ENCODE measurements at regions not wholly inside any gene's neighbourhood (a gene's known extent, or its start where the extent isn't known, plus 50 kb on each side); places are given as distances from the start of the nearest gene placed in this dataset.

DNA sequence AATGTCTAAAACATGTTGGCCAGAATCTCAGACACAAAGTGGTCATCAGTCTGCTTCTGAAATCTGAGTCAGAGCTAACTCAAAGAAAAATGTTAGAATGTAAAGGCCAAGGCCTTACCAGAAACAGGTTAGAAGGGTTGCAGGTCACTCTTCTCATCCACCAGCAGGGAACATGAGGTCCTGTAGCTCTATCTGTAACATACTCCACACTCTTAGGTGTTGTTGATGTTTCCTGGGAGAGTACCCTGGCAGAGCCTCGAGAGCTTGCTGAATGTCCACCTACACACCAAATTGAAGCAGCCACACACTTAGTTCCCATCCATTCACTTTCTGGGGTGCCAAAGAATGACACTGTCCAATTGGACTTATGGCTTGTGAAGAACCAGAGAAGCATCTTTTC lies 76.6 kb upstream of the INPP4B start:
- DNase-seq (ENCODE audit: extremely low read depth, low read depth): no peak
- TF ChIP-seq, protein P1, sequence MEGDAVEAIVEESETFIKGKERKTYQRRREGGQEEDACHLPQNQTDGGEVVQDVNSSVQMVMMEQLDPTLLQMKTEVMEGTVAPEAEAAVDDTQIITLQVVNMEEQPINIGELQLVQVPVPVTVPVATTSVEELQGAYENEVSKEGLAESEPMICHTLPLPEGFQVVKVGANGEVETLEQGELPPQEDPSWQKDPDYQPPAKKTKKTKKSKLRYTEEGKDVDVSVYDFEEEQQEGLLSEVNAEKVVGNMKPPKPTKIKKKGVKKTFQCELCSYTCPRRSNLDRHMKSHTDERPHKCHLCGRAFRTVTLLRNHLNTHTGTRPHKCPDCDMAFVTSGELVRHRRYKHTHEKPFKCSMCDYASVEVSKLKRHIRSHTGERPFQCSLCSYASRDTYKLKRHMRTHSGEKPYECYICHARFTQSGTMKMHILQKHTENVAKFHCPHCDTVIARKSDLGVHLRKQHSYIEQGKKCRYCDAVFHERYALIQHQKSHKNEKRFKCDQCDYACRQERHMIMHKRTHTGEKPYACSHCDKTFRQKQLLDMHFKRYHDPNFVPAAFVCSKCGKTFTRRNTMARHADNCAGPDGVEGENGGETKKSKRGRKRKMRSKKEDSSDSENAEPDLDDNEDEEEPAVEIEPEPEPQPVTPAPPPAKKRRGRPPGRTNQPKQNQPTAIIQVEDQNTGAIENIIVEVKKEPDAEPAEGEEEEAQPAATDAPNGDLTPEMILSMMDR (IDR thresholded peaks at IDR 0.05; ENCODE audit: low read depth, low read length, missing control alignments): no peak
- no peak overlapping the region for H3K4me3 ChIP-seq (replicated peaks; ENCODE audit: low read depth, low read length)

DNA sequence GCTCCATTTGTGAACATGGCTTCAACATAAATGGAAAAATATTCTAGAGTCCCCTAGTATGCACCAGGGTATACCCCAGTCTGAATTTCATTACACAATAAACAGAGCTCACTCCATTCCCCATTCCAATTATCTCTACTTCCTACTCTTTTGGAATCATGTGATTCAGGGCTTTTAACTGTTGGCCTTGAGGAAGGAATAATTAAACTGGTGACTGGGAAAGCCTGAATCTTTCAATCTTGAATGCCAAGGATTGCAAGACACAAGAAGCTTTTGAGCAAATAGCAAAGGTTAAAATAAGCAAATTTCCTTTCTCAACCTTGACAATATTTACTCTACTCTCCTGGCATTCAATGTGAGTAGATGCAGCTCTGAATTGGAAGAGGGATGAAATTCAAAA lies 77.5 kb upstream of the INPP4B start:
- TF ChIP-seq, protein P1 (IDR thresholded peaks at IDR 0.05; ENCODE audit: low read depth, low read length, missing control alignments): no peak
- no peak overlapping the region for H3K4me3 ChIP-seq (replicated peaks; ENCODE audit: low read depth, low read length)
- no peak for DNase-seq (ENCODE audit: extremely low read depth, low read depth)

DNA sequence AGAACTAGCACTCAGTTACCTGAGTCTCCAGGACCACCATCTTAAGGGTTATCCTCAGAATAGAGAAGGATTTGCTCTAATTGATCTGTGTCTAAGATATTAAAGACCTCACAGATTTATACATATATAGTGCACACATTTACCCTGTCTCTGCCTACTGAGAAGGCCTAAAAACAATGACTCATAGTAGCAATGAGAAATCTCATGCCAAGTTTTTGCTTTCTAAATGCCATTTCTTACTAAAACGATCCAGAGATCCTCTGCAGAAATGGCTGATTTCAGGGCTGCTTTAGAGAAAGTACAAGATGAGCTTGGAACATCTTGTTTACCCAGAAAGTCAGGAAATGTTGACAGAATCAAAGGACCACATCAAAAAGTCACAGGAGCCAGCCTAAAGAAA lies 79.1 kb upstream of the INPP4B start:
- H3K4me3 ChIP-seq (replicated peaks; ENCODE audit: low read depth, low read length): no peak overlapping the region
- TF ChIP-seq, protein P1 (IDR thresholded peaks at IDR 0.05; ENCODE audit: low read depth, low read length, missing control alignments): no peak
- DNase-seq (ENCODE audit: extremely low read depth, low read depth): no peak

DNA sequence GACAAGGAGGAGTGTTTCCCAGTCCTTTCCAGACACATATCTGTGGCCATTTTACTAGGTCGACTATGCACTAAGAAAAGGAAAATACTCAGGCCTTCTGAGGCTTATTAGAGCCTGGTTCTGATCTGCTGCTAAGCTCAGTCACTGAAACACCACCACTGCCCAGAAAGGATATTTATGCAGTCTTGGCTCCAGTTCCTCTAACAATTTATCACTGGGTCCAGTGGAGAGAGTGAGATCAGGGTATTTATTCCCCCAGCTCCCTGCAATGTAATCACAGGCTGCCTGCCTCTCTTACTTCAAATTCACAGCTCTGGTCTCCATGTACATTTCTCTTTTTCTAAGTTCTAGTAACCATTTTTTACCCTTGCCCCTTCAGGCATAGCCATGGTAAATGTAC lies 81.6 kb upstream of the INPP4B start:
- no peak overlapping the region for H3K4me3 ChIP-seq (replicated peaks; ENCODE audit: low read depth, low read length)
- TF ChIP-seq, protein P1 (IDR thresholded peaks at IDR 0.05; ENCODE audit: low read depth, low read length, missing control alignments): no peak
- DNase-seq (ENCODE audit: extremely low read depth, low read depth): no peak

DNA sequence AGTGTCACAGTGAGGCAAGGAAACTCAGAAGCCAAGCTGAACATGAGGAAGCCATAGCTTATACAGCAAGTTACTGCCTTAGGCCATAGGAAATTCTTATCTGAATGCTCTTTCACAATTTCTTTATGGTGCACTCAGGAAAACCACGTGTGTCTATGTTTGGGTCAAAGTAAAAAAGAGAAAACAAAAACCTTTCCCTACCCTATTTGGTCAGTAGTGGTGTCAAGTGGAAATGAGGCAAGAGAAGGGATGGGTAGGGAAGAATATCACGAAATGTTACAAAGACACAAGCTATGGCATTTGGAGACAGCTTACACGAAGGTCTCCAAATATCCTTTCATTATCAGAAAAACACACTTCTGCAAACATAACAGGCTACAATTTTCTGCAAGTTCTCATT lies 83.4 kb upstream of the INPP4B start:
- DNase-seq (ENCODE audit: extremely low read depth, low read depth): no peak
- H3K4me3 ChIP-seq (replicated peaks; ENCODE audit: low read depth, low read length): no peak overlapping the region
- TF ChIP-seq, protein P1 (IDR thresholded peaks at IDR 0.05; ENCODE audit: low read depth, low read length, missing control alignments): no peak

DNA sequence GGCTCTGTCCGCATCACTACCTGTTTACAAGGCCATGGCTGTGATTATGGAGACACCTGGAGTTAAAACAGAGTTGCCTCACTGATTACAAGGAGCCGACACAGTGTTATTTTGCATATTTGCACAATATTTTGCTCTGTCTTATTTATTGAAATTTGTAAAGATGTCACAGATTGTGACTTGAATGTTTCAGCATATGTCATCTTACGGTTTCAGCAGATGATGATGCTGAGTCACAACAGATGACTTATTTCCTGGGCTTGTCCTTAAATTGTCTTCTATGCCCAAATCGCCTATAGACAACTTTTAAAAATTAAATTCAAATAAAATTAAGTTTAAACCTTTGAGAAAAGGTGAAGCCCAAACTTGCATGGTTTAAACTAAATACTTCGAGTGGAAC lies 87.1 kb upstream of the INPP4B start:
- H3K4me3 ChIP-seq (replicated peaks; ENCODE audit: low read depth, low read length): no peak overlapping the region
- TF ChIP-seq, protein P1 (IDR thresholded peaks at IDR 0.05; ENCODE audit: low read depth, low read length, missing control alignments): no peak
- DNase-seq (ENCODE audit: extremely low read depth, low read depth): no peak
